ENCODE measurements at regions not wholly inside any gene's neighbourhood (a gene's known extent, or its start where the extent isn't known, plus 50 kb on each side); places are given as distances from the start of the nearest gene placed in this dataset.

DNA sequence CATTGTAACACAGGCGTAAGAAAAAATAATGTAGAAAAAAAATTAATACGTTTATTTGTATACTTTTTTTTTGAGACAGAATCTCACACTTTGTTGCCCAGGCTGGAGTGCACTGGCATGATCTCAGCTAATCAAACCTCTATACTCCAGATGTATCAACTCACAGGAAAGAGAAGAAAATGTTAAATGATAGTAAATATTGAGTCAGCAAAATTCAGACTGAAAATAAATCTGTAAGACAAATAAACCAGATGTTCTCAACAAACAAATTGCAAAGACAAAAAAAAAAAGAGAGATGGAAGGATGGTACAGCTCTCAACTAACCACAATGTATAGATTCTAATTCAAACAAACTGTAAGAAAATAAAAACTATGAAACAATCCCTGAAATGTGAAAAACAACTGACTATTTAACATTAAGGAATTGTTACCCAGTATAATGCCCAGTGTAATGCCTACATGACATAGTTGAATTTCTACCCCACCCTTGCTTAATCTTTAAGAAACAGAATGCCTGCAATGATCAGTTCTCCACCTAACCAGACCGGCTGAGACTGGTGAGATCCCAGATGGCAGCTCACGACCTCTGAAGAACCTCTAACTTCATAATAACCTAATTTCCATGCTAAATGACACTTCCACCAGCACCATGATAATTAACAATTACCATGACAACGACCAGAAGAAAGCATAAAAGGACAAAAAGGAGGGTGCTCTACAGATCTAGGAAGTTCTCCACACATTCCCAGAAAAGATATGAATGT lies 272.0 kb upstream of the GNAI1 start:
- DNase-seq (ENCODE audit: low spot score) (no peak), ATAC-seq (no peak)
- H3K36me3 Mint-ChIP-seq: no peaks in the 10 kb centered on the region
- CTCF ChIA-PET: no interaction called here
- no peaks in the 10 kb centered on the region for H3K4me1 Mint-ChIP-seq
- TF ChIP-seq, protein P1, sequence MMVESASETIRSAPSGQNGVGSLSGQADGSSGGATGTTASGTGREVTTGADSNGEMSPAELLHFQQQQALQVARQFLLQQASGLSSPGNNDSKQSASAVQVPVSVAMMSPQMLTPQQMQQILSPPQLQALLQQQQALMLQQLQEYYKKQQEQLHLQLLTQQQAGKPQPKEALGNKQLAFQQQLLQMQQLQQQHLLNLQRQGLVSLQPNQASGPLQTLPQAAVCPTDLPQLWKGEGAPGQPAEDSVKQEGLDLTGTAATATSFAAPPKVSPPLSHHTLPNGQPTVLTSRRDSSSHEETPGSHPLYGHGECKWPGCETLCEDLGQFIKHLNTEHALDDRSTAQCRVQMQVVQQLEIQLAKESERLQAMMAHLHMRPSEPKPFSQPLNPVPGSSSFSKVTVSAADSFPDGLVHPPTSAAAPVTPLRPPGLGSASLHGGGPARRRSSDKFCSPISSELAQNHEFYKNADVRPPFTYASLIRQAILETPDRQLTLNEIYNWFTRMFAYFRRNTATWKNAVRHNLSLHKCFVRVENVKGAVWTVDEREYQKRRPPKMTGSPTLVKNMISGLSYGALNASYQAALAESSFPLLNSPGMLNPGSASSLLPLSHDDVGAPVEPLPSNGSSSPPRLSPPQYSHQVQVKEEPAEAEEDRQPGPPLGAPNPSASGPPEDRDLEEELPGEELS (CRISPR knock-in tag; IDR thresholded peaks at IDR 0.05): no peak
- TF ChIP-seq ZNF423 (CRISPR knock-in tag; IDR thresholded peaks at IDR 0.05): no peak
- TF ChIP-seq ZNF232 (CRISPR knock-in tag; IDR thresholded peaks at IDR 0.05): no peak
- TF ChIP-seq SOX15 (CRISPR knock-in tag; IDR thresholded peaks at IDR 0.05): no peak
- no peak for TF ChIP-seq ELF4 (CRISPR knock-in tag; IDR thresholded peaks at IDR 0.05; ENCODE audit: low read depth)
- no peak for TF ChIP-seq ZNF671 (CRISPR knock-in tag; IDR thresholded peaks at IDR 0.05)
- TF ChIP-seq ATF1 (CRISPR knock-in tag; IDR thresholded peaks at IDR 0.05): no peak
- TF ChIP-seq ETV6 (CRISPR knock-in tag; IDR thresholded peaks at IDR 0.05): no peak
- TF ChIP-seq CREB1 (CRISPR knock-in tag; IDR thresholded peaks at IDR 0.05): no peak
- TF ChIP-seq, protein P2, sequence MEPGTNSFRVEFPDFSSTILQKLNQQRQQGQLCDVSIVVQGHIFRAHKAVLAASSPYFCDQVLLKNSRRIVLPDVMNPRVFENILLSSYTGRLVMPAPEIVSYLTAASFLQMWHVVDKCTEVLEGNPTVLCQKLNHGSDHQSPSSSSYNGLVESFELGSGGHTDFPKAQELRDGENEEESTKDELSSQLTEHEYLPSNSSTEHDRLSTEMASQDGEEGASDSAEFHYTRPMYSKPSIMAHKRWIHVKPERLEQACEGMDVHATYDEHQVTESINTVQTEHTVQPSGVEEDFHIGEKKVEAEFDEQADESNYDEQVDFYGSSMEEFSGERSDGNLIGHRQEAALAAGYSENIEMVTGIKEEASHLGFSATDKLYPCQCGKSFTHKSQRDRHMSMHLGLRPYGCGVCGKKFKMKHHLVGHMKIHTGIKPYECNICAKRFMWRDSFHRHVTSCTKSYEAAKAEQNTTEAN (CRISPR knock-in tag; IDR thresholded peaks at IDR 0.05): no peak
- no peak for TF ChIP-seq FOXK1 (CRISPR knock-in tag; IDR thresholded peaks at IDR 0.05)
- TF ChIP-seq, protein P3, sequence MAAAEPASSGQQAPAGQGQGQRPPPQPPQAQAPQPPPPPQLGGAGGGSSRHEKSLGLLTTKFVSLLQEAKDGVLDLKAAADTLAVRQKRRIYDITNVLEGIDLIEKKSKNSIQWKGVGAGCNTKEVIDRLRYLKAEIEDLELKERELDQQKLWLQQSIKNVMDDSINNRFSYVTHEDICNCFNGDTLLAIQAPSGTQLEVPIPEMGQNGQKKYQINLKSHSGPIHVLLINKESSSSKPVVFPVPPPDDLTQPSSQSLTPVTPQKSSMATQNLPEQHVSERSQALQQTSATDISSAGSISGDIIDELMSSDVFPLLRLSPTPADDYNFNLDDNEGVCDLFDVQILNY (CRISPR knock-in tag; IDR thresholded peaks at IDR 0.05): no peak
- no peaks in the 10 kb centered on the region for H3K27me3 Mint-ChIP-seq (ENCODE audit: low read depth)
- H3K27ac Mint-ChIP-seq: no peak overlapping the region
- H3K4me3 Mint-ChIP-seq: no peak overlapping the region
- peaks cover 18% of the 10 kb centered on the region for H3K9me3 Mint-ChIP-seq
- POLR2A ChIA-PET: no interaction called here

DNA sequence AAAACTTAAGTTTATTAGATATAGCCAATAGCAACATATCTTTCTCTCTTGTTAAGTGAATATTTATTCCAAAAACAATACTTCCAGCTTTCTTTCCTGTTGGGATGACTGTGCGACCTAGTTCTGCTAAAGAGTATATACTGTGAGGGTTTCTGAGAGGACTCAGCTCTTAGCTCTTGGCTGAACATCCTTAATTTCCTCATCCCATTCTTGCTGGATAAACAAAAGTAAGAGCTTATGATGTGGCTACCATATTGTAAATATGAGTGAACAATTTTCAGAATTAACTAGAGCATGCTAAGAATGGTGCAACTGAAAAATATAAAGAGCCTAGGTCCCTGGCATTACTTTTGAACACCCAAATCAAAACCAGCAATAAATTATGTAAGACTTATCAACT lies 279.5 kb upstream of the GNAI1 start:
- Mint-ChIP-seq H3K27me3 (ENCODE audit: low read depth) (no peaks in the 10 kb centered on the region), H3K4me1 (no peaks in the 10 kb centered on the region), H3K27ac (no peak overlapping the region), H3K36me3 (no peaks in the 10 kb centered on the region), H3K4me3 (no peak overlapping the region), H3K9me3 (peaks cover 8% of the 10 kb centered on the region; the same call in 1 of the 2 replicates)
- CTCF ChIA-PET: no interaction called here
- no peak for DNase-seq (ENCODE audit: low spot score)
- no peak for ATAC-seq
- POLR2A ChIA-PET: no interaction called here
- TF ChIP-seq ZNF138 (CRISPR knock-in tag; conservative IDR thresholded peaks at IDR 0.05) (no peak), ZNF219 (CRISPR knock-in tag; IDR thresholded peaks at IDR 0.05; ENCODE audit: borderline replicate concordance) (no peak), RELA (CRISPR knock-in tag; IDR thresholded peaks at IDR 0.05; ENCODE audit: borderline replicate concordance) (no peak), NR1H2 (CRISPR knock-in tag; IDR thresholded peaks at IDR 0.05) (no peak), GABPB1 (CRISPR knock-in tag; IDR thresholded peaks at IDR 0.05) (no peak), IRF2 (CRISPR knock-in tag; IDR thresholded peaks at IDR 0.05; ENCODE audit: borderline replicate concordance, low read depth) (no peak), SP1 (CRISPR knock-in tag; conservative IDR thresholded peaks at IDR 0.05) (no peak), GTF2I (CRISPR knock-in tag; conservative IDR thresholded peaks at IDR 0.05) (no peak), FOXP1 (CRISPR knock-in tag; IDR thresholded peaks at IDR 0.05; ENCODE audit: borderline replicate concordance) (no peak), ESRRA (CRISPR knock-in tag; IDR thresholded peaks at IDR 0.05; ENCODE audit: borderline replicate concordance) (no peak)
- TF ChIP-seq, protein P1 (CRISPR knock-in tag; IDR thresholded peaks at IDR 0.05): no peak
- TF ChIP-seq, protein P4, sequence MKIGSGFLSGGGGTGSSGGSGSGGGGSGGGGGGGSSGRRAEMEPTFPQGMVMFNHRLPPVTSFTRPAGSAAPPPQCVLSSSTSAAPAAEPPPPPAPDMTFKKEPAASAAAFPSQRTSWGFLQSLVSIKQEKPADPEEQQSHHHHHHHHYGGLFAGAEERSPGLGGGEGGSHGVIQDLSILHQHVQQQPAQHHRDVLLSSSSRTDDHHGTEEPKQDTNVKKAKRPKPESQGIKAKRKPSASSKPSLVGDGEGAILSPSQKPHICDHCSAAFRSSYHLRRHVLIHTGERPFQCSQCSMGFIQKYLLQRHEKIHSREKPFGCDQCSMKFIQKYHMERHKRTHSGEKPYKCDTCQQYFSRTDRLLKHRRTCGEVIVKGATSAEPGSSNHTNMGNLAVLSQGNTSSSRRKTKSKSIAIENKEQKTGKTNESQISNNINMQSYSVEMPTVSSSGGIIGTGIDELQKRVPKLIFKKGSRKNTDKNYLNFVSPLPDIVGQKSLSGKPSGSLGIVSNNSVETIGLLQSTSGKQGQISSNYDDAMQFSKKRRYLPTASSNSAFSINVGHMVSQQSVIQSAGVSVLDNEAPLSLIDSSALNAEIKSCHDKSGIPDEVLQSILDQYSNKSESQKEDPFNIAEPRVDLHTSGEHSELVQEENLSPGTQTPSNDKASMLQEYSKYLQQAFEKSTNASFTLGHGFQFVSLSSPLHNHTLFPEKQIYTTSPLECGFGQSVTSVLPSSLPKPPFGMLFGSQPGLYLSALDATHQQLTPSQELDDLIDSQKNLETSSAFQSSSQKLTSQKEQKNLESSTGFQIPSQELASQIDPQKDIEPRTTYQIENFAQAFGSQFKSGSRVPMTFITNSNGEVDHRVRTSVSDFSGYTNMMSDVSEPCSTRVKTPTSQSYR (CRISPR knock-in tag; IDR thresholded peaks at IDR 0.05): no peak
- TF ChIP-seq, protein P2 (CRISPR knock-in tag; IDR thresholded peaks at IDR 0.05): no peak
- TF ChIP-seq, protein P5, sequence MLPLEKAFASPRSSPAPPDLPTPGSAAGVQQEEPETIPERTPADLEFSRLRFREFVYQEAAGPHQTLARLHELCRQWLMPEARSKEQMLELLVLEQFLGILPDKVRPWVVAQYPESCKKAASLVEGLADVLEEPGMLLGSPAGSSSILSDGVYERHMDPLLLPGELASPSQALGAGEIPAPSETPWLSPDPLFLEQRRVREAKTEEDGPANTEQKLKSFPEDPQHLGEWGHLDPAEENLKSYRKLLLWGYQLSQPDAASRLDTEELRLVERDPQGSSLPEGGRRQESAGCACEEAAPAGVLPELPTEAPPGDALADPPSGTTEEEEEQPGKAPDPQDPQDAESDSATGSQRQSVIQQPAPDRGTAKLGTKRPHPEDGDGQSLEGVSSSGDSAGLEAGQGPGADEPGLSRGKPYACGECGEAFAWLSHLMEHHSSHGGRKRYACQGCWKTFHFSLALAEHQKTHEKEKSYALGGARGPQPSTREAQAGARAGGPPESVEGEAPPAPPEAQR (CRISPR knock-in tag; IDR thresholded peaks at IDR 0.05): no peak
